Smooth muscle cell (in vitro differentiated cells): ENCODE measurements at regions not wholly inside any gene's neighbourhood (a gene's known extent, or its start where the extent isn't known, plus 50 kb on each side); places are given as distances from the start of the nearest gene placed in this dataset.

ENCODE experiments used
- DNase-seq: peaks from one replicate; lab custom pipeline; 2025; ENCODE audit not compliant: unreplicated experiment; lab: John Stamatoyannopoulos, UW
- H2AFZ ChIP-seq: fragments of 200-600 bp; sonication (generic); 2 replicates; pipeline ENCODE4 v1.6.0; 2016; ENCODE audit warnings: antibody characterized with exemption, low read depth, mild to moderate bottlenecking
- H3F3A ChIP-seq: fragments of 200-600 bp; sonication (generic); 2 replicates; pipeline ENCODE4 v1.6.0; 2017; ENCODE audit warnings: antibody characterized with exemption, low read depth
- H3K27ac ChIP-seq: fragments of 200-600 bp; sonication (generic); 2 replicates; pipeline ENCODE4 v1.5.1; 2016; ENCODE audit warnings: low read depth, mild to moderate bottlenecking
- H3K27me3 ChIP-seq: fragments of 200-600 bp; sonication (generic); 2 replicates; pipeline ENCODE4 v1.6.1; 2016; ENCODE audit warnings: low read depth, mild to moderate bottlenecking
- H3K36me3 ChIP-seq: fragments of 200-600 bp; sonication (generic); 2 replicates; pipeline ENCODE4 v1.5.1; 2016; ENCODE audit warnings: low read depth
- H3K4me1 ChIP-seq: fragments of 200-600 bp; sonication (generic); 2 replicates; pipeline ENCODE4 v1.5.1; 2016; ENCODE audit warnings: low read depth
- H3K4me2 ChIP-seq: fragments of 200-600 bp; sonication (generic); 2 replicates; pipeline ENCODE4 v1.6.0; 2016; ENCODE audit warnings: mild to moderate bottlenecking
- H3K4me3 ChIP-seq: fragments of 200-600 bp; sonication (generic); 2 replicates; pipeline ENCODE4 v1.5.1; 2016; ENCODE audit warnings: mild to moderate bottlenecking
- H3K79me2 ChIP-seq: fragments of 200-600 bp; sonication (generic); 2 replicates; pipeline ENCODE4 v1.6.0; 2016; ENCODE audit warnings: low read depth, mild to moderate bottlenecking
- H3K9ac ChIP-seq: fragments of 200-600 bp; sonication (generic); 2 replicates; pipeline ENCODE4 v1.6.0; 2016; ENCODE audit warnings: low read depth
- H3K9me3 ChIP-seq: fragments of 200-600 bp; sonication (generic); replicated peaks from 2 replicates; pipeline ENCODE4 v1.5.1; 2016; ENCODE audit warnings: low read depth
- H4K20me1 ChIP-seq: fragments of 200-600 bp; sonication (generic); 2 replicates; pipeline ENCODE4 v1.6.0; 2016; ENCODE audit warnings: low read depth
- WGBS: methylation state at CpG from one replicate; pipeline ENCODE4 v1.1.7; 2016; ENCODE audit warnings: low lambda C conversion rate; 5-methylcytosine and 5-hydroxymethylcytosine counted together
- TF ChIP-seq, protein P1 (sequence below): fragments of 200-600 bp; sonication (generic); IDR thresholded peaks from 2 replicates; pipeline ENCODE4 v1.5.1; 2017; ENCODE audit warnings: borderline replicate concordance, mild to moderate bottlenecking, antibody characterized with exemption; ENCODE audit not compliant: insufficient read depth, poor library complexity, severe bottlenecking

- Histone ChIP-seq H3K9me3 (no peaks in the 10 kb centered on the region), H3K27ac (no peak overlapping the region), H2AFZ (no peak overlapping the region), H3K27me3 (no peaks in the 10 kb centered on the region), H4K20me1 (no peaks in the 10 kb centered on the region), H3K4me3 (no peak overlapping the region), H3F3A (no peaks in the 10 kb centered on the region), H3K36me3 (no peaks in the 10 kb centered on the region), H3K4me1 (no peaks in the 10 kb centered on the region), H3K9ac (no peak overlapping the region), H3K79me2 (no peaks in the 10 kb centered on the region), H3K4me2 (no peak overlapping the region)
- no peak for DNase-seq
- WGBS = 87% methylated on average over 8 of the region's 8 CpGs
- TF ChIP-seq, protein P1, sequence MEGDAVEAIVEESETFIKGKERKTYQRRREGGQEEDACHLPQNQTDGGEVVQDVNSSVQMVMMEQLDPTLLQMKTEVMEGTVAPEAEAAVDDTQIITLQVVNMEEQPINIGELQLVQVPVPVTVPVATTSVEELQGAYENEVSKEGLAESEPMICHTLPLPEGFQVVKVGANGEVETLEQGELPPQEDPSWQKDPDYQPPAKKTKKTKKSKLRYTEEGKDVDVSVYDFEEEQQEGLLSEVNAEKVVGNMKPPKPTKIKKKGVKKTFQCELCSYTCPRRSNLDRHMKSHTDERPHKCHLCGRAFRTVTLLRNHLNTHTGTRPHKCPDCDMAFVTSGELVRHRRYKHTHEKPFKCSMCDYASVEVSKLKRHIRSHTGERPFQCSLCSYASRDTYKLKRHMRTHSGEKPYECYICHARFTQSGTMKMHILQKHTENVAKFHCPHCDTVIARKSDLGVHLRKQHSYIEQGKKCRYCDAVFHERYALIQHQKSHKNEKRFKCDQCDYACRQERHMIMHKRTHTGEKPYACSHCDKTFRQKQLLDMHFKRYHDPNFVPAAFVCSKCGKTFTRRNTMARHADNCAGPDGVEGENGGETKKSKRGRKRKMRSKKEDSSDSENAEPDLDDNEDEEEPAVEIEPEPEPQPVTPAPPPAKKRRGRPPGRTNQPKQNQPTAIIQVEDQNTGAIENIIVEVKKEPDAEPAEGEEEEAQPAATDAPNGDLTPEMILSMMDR = no peak
These were observed 148.5 kb upstream of the XYLT1 start for GRCh38 chr16:17619261-17619660.

DNA sequence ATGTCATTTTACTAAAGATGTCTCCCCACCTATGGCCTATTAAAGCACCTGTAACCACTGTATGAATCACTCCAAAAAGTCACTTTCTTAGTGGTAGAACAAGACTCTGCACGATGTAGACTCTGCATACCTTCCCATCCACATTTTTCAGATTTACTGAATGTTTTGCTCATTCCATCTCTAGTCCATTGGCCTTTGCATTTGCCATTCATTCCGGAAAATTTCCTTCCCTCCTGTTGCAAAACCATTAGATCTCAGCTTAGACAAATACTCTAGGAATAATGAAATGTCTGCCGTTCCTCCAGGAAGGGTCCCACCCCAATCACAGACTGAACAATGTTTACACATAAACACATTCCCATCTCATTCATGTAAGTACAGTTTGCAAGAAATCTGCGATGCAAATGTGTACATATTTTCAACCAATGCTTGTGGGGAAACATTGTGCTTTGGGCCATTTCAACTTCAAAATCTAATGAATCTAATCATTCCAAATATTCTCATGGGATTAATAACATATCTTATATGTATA lies 146.3 kb upstream of the XYLT1 start:
- H3F3A ChIP-seq = no peaks in the 10 kb centered on the region
- no peak overlapping the region for H2AFZ ChIP-seq
- no peaks in the 10 kb centered on the region for H3K79me2 ChIP-seq
- 75% methylated on average over 4 of the region's 4 CpGs for WGBS
- H3K36me3 ChIP-seq = no peaks in the 10 kb centered on the region
- no peaks in the 10 kb centered on the region for H4K20me1 ChIP-seq
- no peak for DNase-seq
- no peaks in the 10 kb centered on the region for H3K27me3 ChIP-seq
- H3K27ac ChIP-seq = no peak overlapping the region
- no peak overlapping the region for H3K4me2 ChIP-seq
- TF ChIP-seq, protein P1 = no peak
- no peaks in the 10 kb centered on the region for H3K9me3 ChIP-seq
- H3K9ac ChIP-seq = no peak overlapping the region
- H3K4me1 ChIP-seq = no peaks in the 10 kb centered on the region
- no peak overlapping the region for H3K4me3 ChIP-seq

DNA sequence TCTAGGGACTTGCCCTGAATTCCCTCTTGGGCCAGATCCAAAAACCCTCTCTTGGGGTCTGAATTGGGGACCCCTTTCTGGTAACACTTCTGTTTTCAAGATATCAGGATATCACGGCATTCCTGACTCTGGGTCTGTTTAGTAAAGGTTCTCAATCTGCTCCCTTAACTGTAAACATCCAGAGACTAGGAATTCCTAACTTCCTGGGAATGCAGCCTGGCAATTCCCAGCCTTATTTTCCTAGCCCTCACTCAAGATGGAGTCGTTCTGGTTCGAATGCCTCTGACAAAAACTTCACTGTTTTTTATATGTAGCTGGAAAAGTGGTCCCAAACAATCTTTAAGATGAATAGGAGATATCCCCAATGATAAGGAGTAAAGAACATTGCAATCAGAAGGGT lies 141.6 kb upstream of the XYLT1 start:
- Histone ChIP-seq H3K79me2 (no peaks in the 10 kb centered on the region), H3K9me3 (no peaks in the 10 kb centered on the region), H3K4me3 (no peak overlapping the region), H3K27ac (no peak overlapping the region), H2AFZ (no peak overlapping the region), H3K36me3 (no peaks in the 10 kb centered on the region), H4K20me1 (no peaks in the 10 kb centered on the region), H3F3A (no peaks in the 10 kb centered on the region), H3K4me2 (no peak overlapping the region), H3K27me3 (no peaks in the 10 kb centered on the region), H3K4me1 (no peaks in the 10 kb centered on the region), H3K9ac (no peak overlapping the region)
- 47% methylated on average over 3 of the region's 3 CpGs for WGBS
- no peak for DNase-seq
- TF ChIP-seq, protein P1 = no peak

DNA sequence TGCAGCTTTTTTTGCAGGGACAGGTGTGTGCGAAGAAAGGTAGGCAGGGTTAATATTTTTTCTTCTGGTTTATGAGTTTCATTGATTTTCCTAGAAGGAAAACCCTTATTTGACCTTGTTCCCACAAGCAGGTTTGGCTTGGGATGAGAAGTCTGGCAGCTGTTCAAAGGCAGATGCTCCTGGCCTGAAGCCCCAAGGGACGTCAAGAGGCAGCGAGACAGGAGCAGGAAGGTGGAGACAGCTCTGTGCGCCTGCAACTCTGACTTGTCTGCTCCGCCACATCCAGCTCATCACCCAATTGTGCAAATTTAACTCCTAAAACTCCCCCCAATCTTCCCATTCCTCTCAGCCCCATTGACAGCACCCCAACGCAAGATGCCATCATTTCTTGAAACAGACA lies 136.8 kb upstream of the XYLT1 start:
- Histone ChIP-seq H3K27me3 (no peaks in the 10 kb centered on the region), H4K20me1 (no peaks in the 10 kb centered on the region), H3K4me2 (no peak overlapping the region), H2AFZ (no peak overlapping the region), H3K4me3 (no peak overlapping the region), H3K27ac (no peak overlapping the region), H3K36me3 (no peaks in the 10 kb centered on the region), H3K79me2 (no peaks in the 10 kb centered on the region), H3K4me1 (peaks cover 10% of the 10 kb centered on the region), H3K9ac (no peak overlapping the region), H3F3A (no peaks in the 10 kb centered on the region), H3K9me3 (no peaks in the 10 kb centered on the region)
- TF ChIP-seq, protein P1 = no peak
- DNase-seq = no peak
- 72% methylated on average over 6 of the region's 6 CpGs for WGBS
